Astrocyte (in vitro differentiated cells and primary cell): ENCODE measurements at regions not wholly inside any gene's neighbourhood (a gene's known extent, or its start where the extent isn't known, plus 50 kb on each side); places are given as distances from the start of the nearest gene placed in this dataset.
A peak's percentile ranks its signal among the peaks of the same experiment; 100 is the strongest.

ENCODE experiments used
- DNase-seq: peaks from one replicate; pipeline ENCODE4 v3.0.0-alpha.2; 2010; ENCODE audit warnings: low read depth
- FAIRE-seq: peaks from 2 replicates; lab custom pipeline; 2011; peaks lifted over from hg19 to GRCh38; lab: Jason Lieb, UNC
- H2AFZ ChIP-seq: 2 replicates; pipeline ENCODE4 v1.6.0; 2012; ENCODE audit warnings: low read depth, low read length, inconsistent platforms
- H3K27ac ChIP-seq: 2 replicates; pipeline ENCODE4 v1.5.1; 2011; ENCODE audit warnings: low read depth, low read length, inconsistent platforms
- H3K27me3 ChIP-seq: 2 replicates; pipeline ENCODE4 v1.6.0; 2011; ENCODE audit warnings: low read length, inconsistent platforms; ENCODE audit not compliant: insufficient read depth
- H3K36me3 ChIP-seq: 2 replicates; pipeline ENCODE4 v1.5.1; 2011; ENCODE audit warnings: low read length, inconsistent platforms; ENCODE audit not compliant: insufficient read depth
- H3K4me1 ChIP-seq: 2 replicates; pipeline ENCODE4 v1.5.1; 2011; ENCODE audit warnings: low read length, inconsistent platforms; ENCODE audit not compliant: insufficient read depth
- H3K4me2 ChIP-seq: 2 replicates; pipeline ENCODE4 v1.6.0; 2012; ENCODE audit warnings: low read length, inconsistent platforms
- H3K4me3 ChIP-seq: 2 replicates; pipeline ENCODE4 v1.5.1; 2011; ENCODE audit warnings: low read depth, mild to moderate bottlenecking, low read length, inconsistent platforms; ENCODE audit not compliant: insufficient read depth
- H3K79me2 ChIP-seq: 2 replicates; pipeline ENCODE4 v1.6.0; 2012; ENCODE audit warnings: mild to moderate bottlenecking, low read length, inconsistent platforms; ENCODE audit not compliant: insufficient read depth
- H3K9ac ChIP-seq: 2 replicates; pipeline ENCODE4 v1.6.0; 2012; ENCODE audit warnings: mild to moderate bottlenecking, low read length, inconsistent platforms
- H3K9me3 ChIP-seq: 2 replicates; pipeline ENCODE4 v1.5.1; 2012; ENCODE audit warnings: low read depth, mild to moderate bottlenecking, low read length, inconsistent platforms; ENCODE audit not compliant: insufficient read depth
- H4K20me1 ChIP-seq: 2 replicates; pipeline ENCODE4 v1.6.0; 2012; ENCODE audit warnings: low read length, inconsistent platforms; ENCODE audit not compliant: insufficient read depth
- H3K27ac Mint-ChIP-seq: one replicate; pipeline ENCODE4 v1.8.0; 2021; ENCODE audit warnings: mild to moderate bottlenecking, mixed read lengths; ENCODE audit not compliant: unreplicated experiment
- H3K27me3 Mint-ChIP-seq: one replicate; pipeline ENCODE4 v1.8.0; 2021; ENCODE audit warnings: low read depth, mixed read lengths; ENCODE audit not compliant: unreplicated experiment
- H3K36me3 Mint-ChIP-seq: one replicate; pipeline ENCODE4 v1.8.0; 2021; ENCODE audit warnings: low read depth, mixed read lengths; ENCODE audit not compliant: unreplicated experiment
- H3K4me1 Mint-ChIP-seq: one replicate; pipeline ENCODE4 v1.8.0; 2021; ENCODE audit warnings: low read depth, mixed read lengths; ENCODE audit not compliant: unreplicated experiment
- H3K4me3 Mint-ChIP-seq: one replicate; pipeline ENCODE4 v1.8.0; 2021; ENCODE audit warnings: mild to moderate bottlenecking, moderate library complexity, mixed read lengths; ENCODE audit not compliant: unreplicated experiment
- H3K9me3 Mint-ChIP-seq: one replicate; pipeline ENCODE4 v1.8.0; 2021; ENCODE audit warnings: mild to moderate bottlenecking, mixed read lengths; ENCODE audit not compliant: unreplicated experiment
- CTCF ChIP-seq: IDR thresholded peaks from 2 replicates; pipeline ENCODE4 v1.5.1; 2011; ENCODE audit warnings: low read depth, mild to moderate bottlenecking, inconsistent platforms, low read length, moderate library complexity; ENCODE audit not compliant: insufficient read depth
- EZH2 ChIP-seq: IDR thresholded peaks from 2 replicates; pipeline ENCODE4 v1.6.1; 2012; ENCODE audit warnings: mild to moderate bottlenecking, low read length, inconsistent platforms; ENCODE audit not compliant: insufficient read depth

GRCh38 chr6:71383901-71384489 is 95.4 kb downstream of the OGFRL1 start:
- TF ChIP-seq CTCF (peak; percentile 68), EZH2 (no peak)
- Mint-ChIP-seq H3K4me3 (no peak overlapping the region), H3K9me3 (no peaks in the 10 kb centered on the region), H3K27ac (no peak overlapping the region), H3K4me1 (peaks cover 31% of the 10 kb centered on the region), H3K36me3 (no peaks in the 10 kb centered on the region), H3K27me3 (no peaks in the 10 kb centered on the region)
- no peak overlapping the region for H2AFZ ChIP-seq
- no peaks in the 10 kb centered on the region for H4K20me1 ChIP-seq
- H3K27me3 ChIP-seq, result no peaks in the 10 kb centered on the region
- FAIRE-seq (peak; percentile 43), DNase-seq (no peak)
- peaks cover 21% of the 10 kb centered on the region for H3K79me2 ChIP-seq
- H3K4me3 ChIP-seq, result no peak overlapping the region
- no peak overlapping the region for H3K27ac ChIP-seq
- no peaks in the 10 kb centered on the region for H3K9me3 ChIP-seq
- H3K4me1 ChIP-seq, result peaks cover 10% of the 10 kb centered on the region
- H3K9ac ChIP-seq, result no peak overlapping the region
- peaks cover 3% of the 10 kb centered on the region for H3K36me3 ChIP-seq
- peak overlapping the region; percentile 3 for H3K4me2 ChIP-seq

- TF ChIP-seq EZH2 (no peak), CTCF (no peak)
- Histone ChIP-seq H4K20me1 (no peaks in the 10 kb centered on the region), H3K9me3 (no peaks in the 10 kb centered on the region), H3K4me1 (peaks cover 10% of the 10 kb centered on the region), H3K4me2 (no peak overlapping the region), H3K79me2 (peaks cover 28% of the 10 kb centered on the region), H3K9ac (no peak overlapping the region), H3K4me3 (no peak overlapping the region), H2AFZ (no peak overlapping the region), H3K27me3 (no peaks in the 10 kb centered on the region), H3K36me3 (peaks cover 3% of the 10 kb centered on the region), H3K27ac (no peak overlapping the region)
- H3K4me1 Mint-ChIP-seq, result peaks cover 37% of the 10 kb centered on the region
- DNase-seq (no peak), FAIRE-seq (peak; percentile 67)
- H3K36me3 Mint-ChIP-seq, result no peaks in the 10 kb centered on the region
- H3K9me3 Mint-ChIP-seq, result no peaks in the 10 kb centered on the region
- no peaks in the 10 kb centered on the region for H3K27me3 Mint-ChIP-seq
- no peak overlapping the region for H3K27ac Mint-ChIP-seq
- H3K4me3 Mint-ChIP-seq, result no peak overlapping the region
These were observed 96.7 kb downstream of the OGFRL1 start for GRCh38 chr6:71385111-71385822.

- no peaks in the 10 kb centered on the region for H4K20me1 ChIP-seq
- H3K9me3 ChIP-seq, result no peaks in the 10 kb centered on the region
- H2AFZ ChIP-seq, result no peak overlapping the region
- Mint-ChIP-seq H3K27me3 (no peaks in the 10 kb centered on the region), H3K27ac (no peak overlapping the region), H3K9me3 (no peaks in the 10 kb centered on the region), H3K36me3 (no peaks in the 10 kb centered on the region), H3K4me1 (peaks cover 37% of the 10 kb centered on the region), H3K4me3 (no peak overlapping the region)
- H3K9ac ChIP-seq, result no peak overlapping the region
- no peaks in the 10 kb centered on the region for H3K27me3 ChIP-seq
- no peak for FAIRE-seq
- peaks cover 10% of the 10 kb centered on the region for H3K4me1 ChIP-seq
- no peaks in the 10 kb centered on the region for H3K36me3 ChIP-seq
- peaks cover 31% of the 10 kb centered on the region for H3K79me2 ChIP-seq
- TF ChIP-seq EZH2 (no peak), CTCF (no peak)
- H3K4me3 ChIP-seq, result no peak overlapping the region
- H3K4me2 ChIP-seq, result peak overlapping the region; percentile 8
- DNase-seq, result no peak
- peak overlapping the region; percentile 3 for H3K27ac ChIP-seq
These were observed 97.6 kb downstream of the OGFRL1 start for GRCh38 chr6:71386215-71386614.
